GM12878 (cell line): ENCODE measurements at regions not wholly inside any gene's neighbourhood (a gene's known extent, or its start where the extent isn't known, plus 50 kb on each side); places are given as distances from the start of the nearest gene placed in this dataset.

Experiments
- ATAC-seq: fragments of 200-7000 bp; cut with Tn5 transposase; 3 replicates; pipeline ENCODE4 v1.9.1; 2020; ENCODE audit warnings: mild to moderate bottlenecking, moderate library complexity
- BruUV-seq: library from RNA; stranded (reverse); fragments of 400-500 nt; replicated peaks from 2 replicates; lab custom pipeline; 2021; lab: Mats Ljungman, UMichigan
- CTCF ChIA-PET: fragments of 300-600 bp; sonication (Branson Sonifier 250); formaldehyde crosslinking; extraction: SDS; loops from one replicate; lab custom pipeline; 2021; ENCODE audit warnings: inconsistent platforms; lab: Yijun Ruan, JAX
- POLR2A ChIA-PET: fragments of 350-600 bp; formaldehyde crosslinking; extraction: SDS; loops from one replicate; lab custom pipeline; 2021; ENCODE audit warnings: inconsistent platforms; lab: Charles Lee
- RAD21 ChIA-PET: fragments of 300-600 bp; sonication (Branson Sonifier 250); formaldehyde crosslinking; loops from one replicate; lab custom pipeline; 2023; ENCODE audit warnings: antibody characterized with exemption; ENCODE audit not compliant: unreplicated experiment; lab: Charles Lee
- SMC1A ChIA-PET: fragments of 300-600 bp; sonication (Branson Sonifier 250); formaldehyde crosslinking; loops from one replicate; lab custom pipeline; 2023; ENCODE audit not compliant: unreplicated experiment, uncharacterized antibody; lab: Charles Lee
- DNase-seq: peaks from one replicate; pipeline ENCODE4 v3.0.0-alpha.2; 2011; ENCODE audit warnings: low read depth, low spot score
- FAIRE-seq: peaks from 3 replicates; lab custom pipeline; 2011; peaks lifted over from hg19 to GRCh38; lab: Jason Lieb, UNC
- H2AFZ ChIP-seq: 2 replicates; pipeline ENCODE4 v1.6.0; 2011; ENCODE audit warnings: low read depth, low read length, control low read depth; ENCODE audit not compliant: control insufficient read depth
- H3K27ac ChIP-seq: 2 replicates; pipeline ENCODE4 v1.5.1; 2011; ENCODE audit warnings: control low read depth; ENCODE audit not compliant: control insufficient read depth, insufficient read depth
- H3K27me3 ChIP-seq, 2 experiments: replicated peaks in 1 of 2; 2 replicates each; pipeline versions ENCODE4 v1.6.0 to v1.6.1; 2011; ENCODE audit warnings: low read length in 1 of 2; ENCODE audit not compliant: control insufficient read depth in 2 of 2, insufficient read depth in 2 of 2
- H3K36me3 ChIP-seq, 2 experiments: 2 replicates each; pipeline ENCODE4 v1.5.1; 2011; ENCODE audit warnings: low read length in 1 of 2; ENCODE audit not compliant: control insufficient read depth in 2 of 2, insufficient read depth in 2 of 2
- H3K4me1 ChIP-seq: 2 replicates; pipeline ENCODE4 v1.6.1; 2011; ENCODE audit warnings: mild to moderate bottlenecking, low read length, moderate library complexity, mixed read lengths; ENCODE audit not compliant: control insufficient read depth, insufficient read depth
- H3K4me2 ChIP-seq: 2 replicates; pipeline ENCODE4 v1.6.0; 2011; ENCODE audit warnings: control low read depth; ENCODE audit not compliant: control insufficient read depth, insufficient read depth
- H3K4me3 ChIP-seq: fragments of 200-600 bp; sonication (generic); 2 replicates; pipeline ENCODE4 v1.5.1; 2016
- H3K79me2 ChIP-seq: 2 replicates; pipeline ENCODE4 v1.6.0; 2011; ENCODE audit warnings: low read length; ENCODE audit not compliant: control insufficient read depth, insufficient read depth
- H3K9ac ChIP-seq: 2 replicates; pipeline ENCODE4 v1.8.0; 2011; ENCODE audit warnings: low read length, control low read depth, mixed read lengths; ENCODE audit not compliant: control insufficient read depth, insufficient read depth
- H3K9me3 ChIP-seq: replicated peaks from 3 replicates; pipeline ENCODE4 v1.5.1; 2011; ENCODE audit warnings: mild to moderate bottlenecking, low read length; ENCODE audit not compliant: control insufficient read depth, insufficient read depth
- H4K20me1 ChIP-seq: 2 replicates; pipeline ENCODE4 v1.6.0; 2011; ENCODE audit not compliant: control insufficient read depth, insufficient read depth
- BCL11A ChIP-seq: IDR thresholded peaks from 2 replicates; pipeline ENCODE4 v1.6.1; 2011; ENCODE audit warnings: low read depth, low read length
- BMI1 ChIP-seq: fragments of 450-650 bp; IDR thresholded peaks from 2 replicates; pipeline ENCODE4 v1.6.1; 2016; ENCODE audit warnings: mild to moderate bottlenecking, moderate library complexity, borderline replicate concordance
- CEBPB ChIP-seq, 2 experiments: fragments of 150-350 bp in 1 of 2; IDR thresholded peaks; 2 replicates each; pipeline ENCODE4 v1.6.1; 2012 to 2014; ENCODE audit warnings: low read depth in 2 of 2, low read length in 2 of 2, borderline replicate concordance in 1 of 2, inconsistent platforms in 1 of 2
- FOS ChIP-seq: IDR thresholded peaks from 3 replicates; pipeline ENCODE4 v1.6.1; 2011; ENCODE audit warnings: borderline replicate concordance; ENCODE audit not compliant: insufficient read length; ENCODE audit errors: extremely low read depth
- FOXM1 ChIP-seq: IDR thresholded peaks from 2 replicates; pipeline ENCODE4 v1.6.1; 2012; ENCODE audit warnings: low read depth, mild to moderate bottlenecking, inconsistent platforms, low read length, moderate library complexity
- HSF1 ChIP-seq: fragments of 150-350 bp; IDR thresholded peaks from 2 replicates; pipeline ENCODE4 v1.6.1; 2014; ENCODE audit warnings: mild to moderate bottlenecking, low read depth, low read length
- MTA2 ChIP-seq: fragments of 450-650 bp; IDR thresholded peaks from 2 replicates; pipeline ENCODE4 v1.6.1; 2016; ENCODE audit warnings: low read depth, mild to moderate bottlenecking, moderate library complexity
- MXI1 ChIP-seq: fragments of 150-350 bp; IDR thresholded peaks from 2 replicates; pipeline ENCODE4 v1.6.1; 2011; ENCODE audit warnings: low read depth, mild to moderate bottlenecking, inconsistent platforms, low read length, improper control_type of control experiment
- RELB ChIP-seq: fragments of 450-650 bp; IDR thresholded peaks from 2 replicates; pipeline ENCODE4 v1.6.1; 2017; ENCODE audit warnings: low read depth, mild to moderate bottlenecking, moderate library complexity
- SMC3 ChIP-seq: IDR thresholded peaks from 2 replicates; pipeline ENCODE4 v1.6.1; 2011; ENCODE audit warnings: low read length, improper control_type of control experiment, borderline replicate concordance
- TBL1XR1 ChIP-seq: IDR thresholded peaks from 2 replicates; pipeline ENCODE4 v1.6.1; 2012; ENCODE audit warnings: low read depth, low read length, improper control_type of control experiment
- YBX1 ChIP-seq: fragments of 450-650 bp; IDR thresholded peaks from 2 replicates; pipeline ENCODE4 v1.6.1; 2016; ENCODE audit warnings: antibody characterized with exemption
- ZNF622 ChIP-seq: fragments of 450-650 bp; IDR thresholded peaks from 2 replicates; pipeline ENCODE4 v1.6.1; 2017; ENCODE audit warnings: mild to moderate bottlenecking, inconsistent platforms
- WGBS: methylation state at CpG from one replicate; pipeline ENCODE4 v1.1.6; 2016; ENCODE audit warnings: low lambda C conversion rate; ENCODE audit not compliant: insufficient replicate concordance, insufficient coverage; ENCODE audit errors: missing lambda C conversion rate; 5-methylcytosine and 5-hydroxymethylcytosine counted together
- in situ Hi-C: fragments of 300-500 bp; cut with MboI; formaldehyde crosslinking; loops from 9 replicates; pipeline ENCODE4 v1.14.3; 2018; ENCODE audit warnings: mixed read lengths
- intact Hi-C: fragments of 100-400 bp; cut with micrococcal nuclease; formaldehyde crosslinking; loops from one replicate; pipeline ENCODE4 v1.14.2; 2022; ENCODE audit not compliant: unreplicated experiment

GRCh38 chr3:17872457-17872856, 130.0 kb upstream of the TBC1D5 start:
- ATAC-seq = no peak
- SMC1A ChIA-PET = no interaction called here
- FAIRE-seq = no peak

More at GRCh38 chr3:17872457-17872856, 130.0 kb upstream of the TBC1D5 start:
- CTCF ChIA-PET = no interaction called here
- Histone ChIP-seq H3K9me3 (no peaks in the 10 kb centered on the region), H3K4me2 (no peak overlapping the region)
- TF ChIP-seq HSF1 = no peak
- TF ChIP-seq MXI1 = no peak
- TF ChIP-seq FOXM1 = no peak
- TF ChIP-seq YBX1 = no peak
- TF ChIP-seq TBL1XR1 = no peak
- no peak for TF ChIP-seq BMI1
- no peak for TF ChIP-seq FOS
- TF ChIP-seq ZNF622 = no peak
- TF ChIP-seq CEBPB (IDR thresholded peaks at IDR 0.05; ENCODE audit: borderline replicate concordance in 1 of 2, low read depth in 2 of 2, low read length in 2 of 2) = no peak
- no peak for TF ChIP-seq BCL11A
- TF ChIP-seq RELB = no peak
- TF ChIP-seq MTA2 = no peak
- no peak for TF ChIP-seq SMC3
- TF ChIP-seq, all 136 proteins: peak for 0
- ChIA-PET RAD21 (interaction anchor here (1.3 kb wide), 1 partner anchor 31 kb away, joined by 4 read pairs; no protein-coding TSS in a partner anchor), POLR2A (no interaction called here)
- BruUV-seq = no TSS peak
- 79% methylated on average over 13 of the region's 13 CpGs for WGBS
- Histone ChIP-seq H3K9ac (no peak overlapping the region), H2AFZ (no peak overlapping the region), H3K4me1 (no peaks in the 10 kb centered on the region), H4K20me1 (no peaks in the 10 kb centered on the region), H3K79me2 (no peaks in the 10 kb centered on the region), H3K36me3 (no peaks in the 10 kb centered on the region), H3K27me3 (no peaks in the 10 kb centered on the region; a peak in 1 of 4 replicates), H3K4me3 (no peak overlapping the region), H3K27ac (no peak overlapping the region)
- DNase-seq = no peak
- intact Hi-C loops (no loop called here), in situ Hi-C loops (no loop called here)
